Nephron progenitor cell (in vitro differentiated cells): ENCODE measurements at regions not wholly inside any gene's neighbourhood (a gene's known extent, or its start where the extent isn't known, plus 50 kb on each side); places are given as distances from the start of the nearest gene placed in this dataset.

Source experiments
- DNase-seq: peaks from one replicate; pipeline ENCODE4 v3.0.0; 2021
- H3K27ac Mint-ChIP-seq: 2 replicates; pipeline ENCODE4 v1.8.0; 2021; ENCODE audit warnings: mild to moderate bottlenecking, moderate library complexity, mixed read lengths
- H3K27me3 Mint-ChIP-seq: 2 replicates; pipeline ENCODE4 v1.8.0; 2021; ENCODE audit warnings: mild to moderate bottlenecking, low read depth, mixed read lengths; ENCODE audit not compliant: poor library complexity
- H3K36me3 Mint-ChIP-seq: 2 replicates; pipeline ENCODE4 v1.8.0; 2021; ENCODE audit warnings: low read depth, mixed read lengths
- H3K4me1 Mint-ChIP-seq: 2 replicates; pipeline ENCODE4 v1.8.0; 2021; ENCODE audit warnings: mixed read lengths
- H3K4me3 Mint-ChIP-seq: 2 replicates; pipeline ENCODE4 v1.8.0; 2021; ENCODE audit warnings: mild to moderate bottlenecking, moderate library complexity, mixed read lengths
- H3K9me3 Mint-ChIP-seq: 2 replicates; pipeline ENCODE4 v1.8.0; 2021; ENCODE audit warnings: mild to moderate bottlenecking, moderate library complexity, mixed read lengths
- CTCF ChIP-seq: fragments of 200-600 bp; sonication (generic); IDR thresholded peaks from 2 replicates; pipeline ENCODE4 v1.5.0; 2021; ENCODE audit warnings: antibody characterized with exemption

DNA sequence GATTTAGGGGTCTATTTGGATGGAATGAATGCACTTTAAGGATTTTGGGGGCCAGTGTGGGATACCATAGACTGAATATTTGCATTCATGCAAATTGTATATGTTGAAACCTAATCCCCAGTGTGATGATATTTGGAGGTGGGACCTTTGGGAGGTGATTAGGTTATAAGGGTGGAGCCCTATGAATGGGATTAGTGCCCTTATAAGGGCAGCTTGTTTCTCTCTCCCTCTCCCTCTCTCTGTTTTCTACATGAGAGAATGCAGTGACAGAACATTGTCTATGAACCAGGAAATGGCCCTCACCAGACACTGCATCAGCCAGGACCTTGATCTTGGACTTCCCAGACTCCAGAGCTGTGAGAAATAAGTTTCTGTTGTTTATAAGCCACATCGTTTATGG lies 166.1 kb downstream of the MED10 start:
- Mint-ChIP-seq H3K27ac (no peak overlapping the region), H3K9me3 (peaks cover 16% of the 10 kb centered on the region), H3K27me3 (peaks cover 31% of the 10 kb centered on the region), H3K36me3 (no peaks in the 10 kb centered on the region), H3K4me1 (no peaks in the 10 kb centered on the region), H3K4me3 (no peak overlapping the region)
- no peak for DNase-seq
- no peak for TF ChIP-seq CTCF

DNA sequence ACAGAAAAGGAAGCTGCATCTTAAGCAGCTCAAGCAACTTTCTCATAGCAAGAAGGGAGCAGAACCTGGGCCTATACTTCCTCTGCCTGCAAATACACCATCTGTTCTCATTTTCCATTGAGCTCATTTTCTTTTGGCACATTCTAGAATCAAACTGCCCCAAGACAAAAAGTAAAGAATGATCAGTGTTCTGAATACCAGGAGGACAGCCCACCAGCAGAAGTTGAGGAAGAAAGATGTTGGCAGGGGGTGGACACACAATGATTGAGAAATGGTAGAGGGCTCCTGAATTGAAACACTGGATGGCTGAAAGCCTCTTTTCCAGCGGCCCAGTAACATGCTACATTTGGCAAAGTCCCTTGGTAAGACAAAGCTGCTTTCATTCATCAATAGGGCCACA lies 171.8 kb downstream of the MED10 start:
- peaks cover 5% of the 10 kb centered on the region for H3K4me1 Mint-ChIP-seq
- H3K27me3 Mint-ChIP-seq: peaks cover 14% of the 10 kb centered on the region

GRCh38 chr5:6202968-6203365 lies 175.4 kb downstream of the MED10 start:
- Mint-ChIP-seq H3K36me3 (no peaks in the 10 kb centered on the region), H3K4me1 (peaks cover 5% of the 10 kb centered on the region), H3K4me3 (no peak overlapping the region), H3K9me3 (peaks cover 10% of the 10 kb centered on the region), H3K27ac (no peak overlapping the region), H3K27me3 (peaks cover 10% of the 10 kb centered on the region)
- TF ChIP-seq CTCF: no peak
- DNase-seq: no peak

More for the DNA sequence above, 171.8 kb downstream of the MED10 start:
- Mint-ChIP-seq H3K4me3 (no peak overlapping the region), H3K36me3 (no peaks in the 10 kb centered on the region), H3K27ac (no peak overlapping the region), H3K9me3 (peaks cover 9% of the 10 kb centered on the region)
- no peak for TF ChIP-seq CTCF
- no peak for DNase-seq

DNA sequence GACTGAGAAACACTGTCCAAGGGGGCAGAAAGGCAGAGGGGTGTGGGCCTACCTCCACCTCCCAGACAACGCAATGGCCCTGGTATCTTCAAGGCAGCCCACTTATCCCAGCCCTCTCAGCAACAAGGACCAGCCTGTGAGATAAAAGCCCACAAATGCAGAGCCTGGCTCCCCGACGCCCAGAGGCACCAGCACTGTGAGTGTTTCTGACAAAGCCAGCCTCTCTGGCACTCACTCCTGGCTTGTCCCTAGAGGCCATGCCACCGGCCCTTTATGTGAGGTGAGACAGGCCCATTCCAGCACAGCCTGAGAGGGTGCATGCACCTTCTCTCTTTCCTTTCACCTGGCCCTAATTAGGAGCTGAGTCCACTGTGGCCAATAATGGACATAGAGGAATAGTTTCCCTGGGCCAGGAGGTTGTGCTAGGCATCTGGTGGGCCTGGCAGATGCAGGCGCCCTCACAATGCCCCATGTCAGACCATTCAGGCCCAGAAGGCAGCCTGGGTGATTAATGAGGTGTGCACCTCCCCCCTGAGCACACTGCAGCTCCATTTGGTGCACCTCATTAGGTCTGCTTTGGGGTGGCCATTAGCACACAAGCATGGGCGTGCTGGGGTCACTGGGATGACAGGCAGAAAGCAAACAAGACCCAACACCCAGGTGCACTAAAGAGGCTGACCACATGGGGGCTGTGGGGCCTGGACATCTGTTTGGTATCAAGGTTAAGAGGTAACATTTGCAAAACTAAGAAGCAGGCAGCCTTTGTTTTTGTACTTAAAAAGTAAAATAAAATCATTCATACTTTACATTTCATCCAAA lies 176.0 kb downstream of the MED10 start:
- no peak for DNase-seq
- no peak for TF ChIP-seq CTCF
- peaks cover 15% of the 10 kb centered on the region for H3K27me3 Mint-ChIP-seq
- H3K9me3 Mint-ChIP-seq: peaks cover 10% of the 10 kb centered on the region
- H3K4me3 Mint-ChIP-seq: no peak overlapping the region
- H3K4me1 Mint-ChIP-seq: peaks cover 5% of the 10 kb centered on the region
- H3K36me3 Mint-ChIP-seq: no peaks in the 10 kb centered on the region
- no peak overlapping the region for H3K27ac Mint-ChIP-seq

GRCh38 chr5:6201631-6202030 lies 176.7 kb downstream of the MED10 start:
- no peak for TF ChIP-seq CTCF
- H3K4me1 Mint-ChIP-seq: peaks cover 5% of the 10 kb centered on the region
- DNase-seq: no peak
- peaks cover 20% of the 10 kb centered on the region for H3K27me3 Mint-ChIP-seq
- H3K4me3 Mint-ChIP-seq: no peak overlapping the region
- no peaks in the 10 kb centered on the region for H3K36me3 Mint-ChIP-seq
- H3K9me3 Mint-ChIP-seq: peaks cover 10% of the 10 kb centered on the region
- H3K27ac Mint-ChIP-seq: no peak overlapping the region

DNA sequence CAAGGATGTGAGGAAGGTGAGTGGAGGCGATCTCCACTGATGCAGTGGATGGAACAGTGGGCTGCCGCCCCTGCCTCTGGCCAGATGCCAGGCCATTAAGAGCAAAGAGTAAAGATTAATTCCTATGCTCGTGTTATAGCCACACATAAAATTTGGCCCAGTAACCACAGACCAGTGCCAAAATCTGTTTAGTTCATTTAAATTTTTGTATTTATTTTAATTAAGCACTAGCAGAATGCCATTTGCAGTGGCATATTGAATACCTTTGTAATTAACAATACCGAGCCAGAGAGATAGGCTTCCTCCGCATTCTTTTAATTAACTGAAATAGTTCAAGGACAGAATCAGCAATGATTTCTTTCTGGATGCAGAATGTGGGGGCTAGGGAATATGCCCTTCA lies 179.8 kb downstream of the MED10 start:
- no peak overlapping the region for H3K4me3 Mint-ChIP-seq
- H3K27me3 Mint-ChIP-seq: peaks cover 34% of the 10 kb centered on the region
- peaks cover 10% of the 10 kb centered on the region for H3K9me3 Mint-ChIP-seq
- DNase-seq: no peak
- TF ChIP-seq CTCF: no peak
- H3K36me3 Mint-ChIP-seq: no peaks in the 10 kb centered on the region
- H3K4me1 Mint-ChIP-seq: peaks cover 12% of the 10 kb centered on the region
- H3K27ac Mint-ChIP-seq: no peak overlapping the region
